Prostate gland (tissue), 2 donors: ENCODE measurements at regions not wholly inside any gene's neighbourhood (a gene's known extent, or its start where the extent isn't known, plus 50 kb on each side); places are given as distances from the start of the nearest gene placed in this dataset.

Experiments used
- CTCF ChIP-seq, 4 experiments: fragments of 200-600 bp in 2 of 4; fragments of 450-650 bp in 2 of 4; sonication (generic) in 2 of 4; IDR thresholded peaks; 1 replicate in 3 of 4; 2 replicates in 1 of 4; pipeline ENCODE4 v1.5.1; 2016 to 2019; ENCODE audit warnings: antibody characterized with exemption in 4 of 4, mild to moderate bottlenecking in 2 of 4, moderate library complexity in 2 of 4
- POLR2A ChIP-seq: fragments of 450-650 bp; IDR thresholded peaks from one replicate; pipeline ENCODE4 v1.6.1; 2016; ENCODE audit warnings: antibody characterized with exemption, mild to moderate bottlenecking
- POLR2AphosphoS5 ChIP-seq: sonication (generic); formaldehyde crosslinking; IDR thresholded peaks from one replicate; pipeline ENCODE4 v1.6.1; 2017; ENCODE audit warnings: antibody characterized with exemption

GRCh38 chr1:209455661-209456358 lies 127.7 kb upstream of the CAMK1G start:
- no peak for TF ChIP-seq CTCF (IDR thresholded peaks at IDR 0.05)
- TF ChIP-seq POLR2A = no peak
- no peak for TF ChIP-seq POLR2AphosphoS5
